ENCODE measurements at regions not wholly inside any gene's neighbourhood (a gene's known extent, or its start where the extent isn't known, plus 50 kb on each side); places are given as distances from the start of the nearest gene placed in this dataset.
"Not testable (repeated sequence)": the region's sequence is repeated elsewhere in the genome, so short reads cannot be mapped to it uniquely, and the experiment has no call there.

GRCh38 chr17:49898366-49899190, 50.7 kb upstream of the TAC4 start:
- TF ChIP-seq CTCF (IDR thresholded peaks at IDR 0.05; ENCODE audit: control insufficient read depth, extremely low read depth, insufficient read depth) = no peak
- no peak for DNase-seq (ENCODE audit: low read depth)
- H3K4me3 ChIP-seq (ENCODE audit: low read depth, low read length) = no peak overlapping the region

- TF ChIP-seq CTCF (IDR thresholded peaks at IDR 0.05; ENCODE audit: control insufficient read depth, extremely low read depth, insufficient read depth) = peak; percentile 28
- no peak for DNase-seq (ENCODE audit: low read depth)
- H3K4me3 ChIP-seq (ENCODE audit: low read depth, low read length) = no peak overlapping the region
These were observed 51.3 kb upstream of the TAC4 start for GRCh38 chr17:49899191-49899485.

GRCh38 chr17:49899588-49899987, 51.7 kb upstream of the TAC4 start:
- no peak for TF ChIP-seq CTCF (IDR thresholded peaks at IDR 0.05; ENCODE audit: control insufficient read depth, extremely low read depth, insufficient read depth)
- DNase-seq (ENCODE audit: low read depth) = no peak

GRCh38 chr17:49900801-49901200, 52.9 kb upstream of the TAC4 start:
- H3K4me3 ChIP-seq (ENCODE audit: low read depth, low read length); DNase-seq (ENCODE audit: low read depth): not testable (repeated sequence)

More at GRCh38 chr17:49899588-49899987, 51.7 kb upstream of the TAC4 start:
- H3K4me3 ChIP-seq (ENCODE audit: low read depth, low read length) = no peak overlapping the region

GRCh38 chr17:49901460-49902331, 53.8 kb upstream of the TAC4 start:
- DNase-seq (ENCODE audit: low read depth) = no peak
- no peak overlapping the region for H3K4me3 ChIP-seq (ENCODE audit: low read depth, low read length)
- no peak for TF ChIP-seq CTCF (IDR thresholded peaks at IDR 0.05; ENCODE audit: control insufficient read depth, extremely low read depth, insufficient read depth)

GRCh38 chr17:49903523-49903922, 55.7 kb upstream of the TAC4 start:
- DNase-seq (ENCODE audit: low read depth) = no peak
- no peak overlapping the region for H3K4me3 ChIP-seq (ENCODE audit: low read depth, low read length)
- TF ChIP-seq CTCF (IDR thresholded peaks at IDR 0.05; ENCODE audit: control insufficient read depth, extremely low read depth, insufficient read depth) = no peak

GRCh38 chr17:49904893-49905292, 57.0 kb upstream of the TAC4 start:
- no peak for DNase-seq (ENCODE audit: low read depth)
- H3K4me3 ChIP-seq (ENCODE audit: low read depth, low read length) = no peak overlapping the region
- TF ChIP-seq CTCF (IDR thresholded peaks at IDR 0.05; ENCODE audit: control insufficient read depth, extremely low read depth, insufficient read depth) = no peak

All from LNCaP clone FGC (cell line).